IMR-90 (cell line): ENCODE measurements at regions not wholly inside any gene's neighbourhood (a gene's known extent, or its start where the extent isn't known, plus 50 kb on each side); places are given as distances from the start of the nearest gene placed in this dataset.
"Not testable (repeated sequence)": the region's sequence is repeated elsewhere in the genome, so short reads cannot be mapped to it uniquely, and the experiment has no call there.

ENCODE experiments used
- ATAC-seq: fragments of 200-7000 bp; cut with Tn5 transposase; 2 replicates; pipeline ENCODE4 v1.9.1; 2020; ENCODE audit warnings: low read depth, mild to moderate bottlenecking, moderate library complexity
- BruUV-seq: library from RNA; stranded (reverse); fragments of 400-500 nt; replicated peaks from 2 replicates; lab custom pipeline; 2021; lab: Mats Ljungman, UMichigan
- CTCF ChIA-PET: fragments of 300-600 bp; formaldehyde crosslinking; extraction: SDS; loops from one replicate; lab custom pipeline; 2021; ENCODE audit warnings: antibody characterized with exemption; lab: Yijun Ruan, JAX
- POLR2A ChIA-PET: fragments of 300-600 bp; sonication (Branson Sonifier 250); formaldehyde crosslinking; loops from one replicate; lab custom pipeline; 2022; ENCODE audit warnings: antibody characterized with exemption; ENCODE audit not compliant: unreplicated experiment; lab: Charles Lee
- DNase-seq: peaks from one replicate; pipeline ENCODE4 v3.0.0; 2013
- H2AFZ ChIP-seq: replicated peaks from 2 replicates; pipeline ENCODE3; 2013; ENCODE audit warnings: low read length, mild to moderate bottlenecking; ENCODE audit not compliant: poor library complexity
- H2AK5ac ChIP-seq: 2 replicates; pipeline ENCODE4 v1.6.1; 2013; ENCODE audit warnings: low read depth, low read length, inconsistent platforms
- H2AK9ac ChIP-seq: replicated peaks from 2 replicates; pipeline ENCODE3; 2013; ENCODE audit warnings: mild to moderate bottlenecking, low read depth, low read length, moderate library complexity; ENCODE audit not compliant: poor library complexity
- H2BK120ac ChIP-seq: 2 replicates; pipeline ENCODE4 v1.6.1; 2013; ENCODE audit warnings: low read depth, low read length, inconsistent platforms
- H2BK15ac ChIP-seq: 3 replicates; pipeline ENCODE4 v1.6.1; 2013; ENCODE audit warnings: low read depth, low read length, inconsistent platforms
- H2BK20ac ChIP-seq: 2 replicates; pipeline ENCODE4 v1.6.1; 2013; ENCODE audit warnings: low read depth, mild to moderate bottlenecking, inconsistent platforms, low read length, moderate library complexity
- H2BK5ac ChIP-seq: 2 replicates; pipeline ENCODE4 v1.6.1; 2013; ENCODE audit warnings: mild to moderate bottlenecking, low read depth, low read length, inconsistent platforms; ENCODE audit not compliant: poor library complexity, severe bottlenecking
- H3K14ac ChIP-seq: replicated peaks from 2 replicates; pipeline ENCODE4 v1.6.1; 2013; ENCODE audit warnings: low read depth, low read length, inconsistent platforms
- H3K18ac ChIP-seq: 2 replicates; pipeline ENCODE4 v1.6.1; 2013; ENCODE audit warnings: low read depth, low read length, control low read depth
- H3K23ac ChIP-seq: 2 replicates; pipeline ENCODE4 v1.6.1; 2013; ENCODE audit warnings: low read depth, low read length, inconsistent platforms
- H3K27ac ChIP-seq: 2 replicates; pipeline ENCODE4 v1.5.1; 2013; ENCODE audit warnings: mild to moderate bottlenecking, control low read depth, low read length; ENCODE audit not compliant: insufficient read depth
- H3K27me3 ChIP-seq: 2 replicates; pipeline ENCODE4 v1.6.1; 2013; ENCODE audit warnings: low read length; ENCODE audit not compliant: control insufficient read depth, insufficient read depth
- H3K36me3 ChIP-seq: 2 replicates; pipeline ENCODE4 v1.6.1; 2013; ENCODE audit warnings: low read length, mixed read lengths; ENCODE audit not compliant: control insufficient read depth, insufficient read depth
- H3K4ac ChIP-seq: 2 replicates; pipeline ENCODE4 v1.6.1; 2013; ENCODE audit warnings: low read depth, low read length, inconsistent platforms
- H3K4me1 ChIP-seq: 2 replicates; pipeline ENCODE4 v1.6.1; 2013; ENCODE audit warnings: low read length, mixed read lengths; ENCODE audit not compliant: control insufficient read depth, insufficient read depth
- H3K4me2 ChIP-seq: 2 replicates; pipeline ENCODE4 v1.6.1; 2013; ENCODE audit warnings: low read depth, mild to moderate bottlenecking, control low read depth, low read length, moderate library complexity
- H3K4me3 ChIP-seq: 2 replicates; pipeline ENCODE4 v1.5.1; 2013; ENCODE audit warnings: low read depth, mild to moderate bottlenecking, control low read depth, low read length, moderate library complexity; ENCODE audit not compliant: insufficient read depth
- H3K56ac ChIP-seq: 2 replicates; pipeline ENCODE4 v1.6.1; 2013; ENCODE audit warnings: low read length, inconsistent platforms; ENCODE audit not compliant: insufficient read depth; ENCODE audit errors: extremely low read depth
- H3K79me1 ChIP-seq, 2 experiments: 2 replicates each; pipeline ENCODE4 v1.6.1; 2013; ENCODE audit warnings: low read length in 2 of 2, inconsistent platforms in 1 of 2, low read depth in 1 of 2
- H3K9ac ChIP-seq: 2 replicates; pipeline ENCODE4 v1.6.1; 2013; ENCODE audit warnings: low read depth, low read length, control low read depth
- H3K9me1 ChIP-seq: 2 replicates; pipeline ENCODE4 v1.6.1; 2013; ENCODE audit warnings: low read length, inconsistent platforms; ENCODE audit not compliant: insufficient read depth
- H3K9me3 ChIP-seq: 2 replicates; pipeline ENCODE4 v1.6.1; 2013; ENCODE audit warnings: low read length; ENCODE audit not compliant: control insufficient read depth, insufficient read depth
- H4K20me1 ChIP-seq: 2 replicates; pipeline ENCODE4 v1.6.1; 2013; ENCODE audit warnings: low read length, inconsistent platforms; ENCODE audit not compliant: insufficient read depth
- H4K5ac ChIP-seq: 2 replicates; pipeline ENCODE4 v1.6.1; 2013; ENCODE audit warnings: mild to moderate bottlenecking, low read depth, low read length, control low read depth
- H4K8ac ChIP-seq, 2 experiments: 2 replicates each; pipeline ENCODE4 v1.6.1; 2013; ENCODE audit warnings: low read depth in 2 of 2, low read length in 2 of 2, control low read depth in 1 of 2, inconsistent platforms in 1 of 2
- H4K91ac ChIP-seq: 2 replicates; pipeline ENCODE4 v1.6.1; 2013; ENCODE audit warnings: low read depth, low read length, inconsistent platforms; ENCODE audit not compliant: insufficient read depth
- WGBS, 2 experiments: methylation state at CpG; one replicate each; pipeline versions ENCODE4 v1.1.5 to v1.1.7; 2013; ENCODE audit warnings: missing lambda C conversion rate in 2 of 2; ENCODE audit not compliant: insufficient read length in 1 of 2; ENCODE audit errors: extremely low coverage in 2 of 2; 5-methylcytosine and 5-hydroxymethylcytosine counted together
- dilution Hi-C: fragments of 300-500 bp; cut with HindIII; formaldehyde crosslinking; loops from one replicate; pipeline ENCODE4 v1.14.3; 2018; ENCODE audit warnings: low sequenced_read_pairs; ENCODE audit not compliant: unreplicated experiment
- in situ Hi-C: fragments of 300-500 bp; cut with MboI; formaldehyde crosslinking; loops from 3 replicates; pipeline ENCODE4 v1.14.3; 2019; ENCODE audit warnings: low sequenced_read_pairs, inconsistent platforms, mixed read lengths
- intact Hi-C: fragments of 100-400 bp; cut with micrococcal nuclease; formaldehyde crosslinking; loops from 2 replicates; pipeline ENCODE4 v1.10.0; 2022

DNA sequence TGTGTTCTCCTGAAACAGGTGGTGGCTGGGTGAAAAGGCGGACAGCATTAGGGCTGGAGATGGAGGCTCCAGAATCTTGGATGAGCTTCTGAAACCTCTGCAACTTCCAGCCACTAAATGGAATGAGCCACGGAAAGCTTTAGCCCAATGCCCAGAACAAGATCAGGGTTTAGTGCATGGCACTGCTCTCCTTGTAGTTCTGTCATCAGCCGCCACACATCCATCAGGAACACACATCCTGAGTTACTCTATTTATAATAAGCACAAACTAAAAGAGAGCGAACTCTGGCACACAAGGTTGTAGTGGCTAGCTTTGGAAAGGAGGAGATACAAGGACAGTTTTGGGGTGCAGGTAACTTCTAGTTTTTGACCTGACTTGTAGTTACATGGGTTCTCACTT, 93.0 kb downstream of the NAPG start:
- intact Hi-C loops, H3K79me1 ChIP-seq, H4K5ac ChIP-seq, H2BK20ac ChIP-seq, CTCF ChIA-PET, ATAC-seq, H2BK120ac ChIP-seq, H2BK5ac ChIP-seq, H2BK15ac ChIP-seq, H4K8ac ChIP-seq, H3K56ac ChIP-seq, DNase-seq, H3K18ac ChIP-seq, H3K9me3 ChIP-seq, H3K27me3 ChIP-seq, POLR2A ChIA-PET, BruUV-seq, in situ Hi-C loops, H3K23ac ChIP-seq, H3K36me3 ChIP-seq, H3K9me1 ChIP-seq, H3K9ac ChIP-seq, H4K20me1 ChIP-seq, H2AFZ ChIP-seq, H3K4me2 ChIP-seq, H3K4me3 ChIP-seq, H2AK5ac ChIP-seq, H2AK9ac ChIP-seq, H3K4ac ChIP-seq, H3K27ac ChIP-seq, H3K14ac ChIP-seq, H4K91ac ChIP-seq, H3K4me1 ChIP-seq, dilution Hi-C loops: not testable (repeated sequence)
- WGBS, 2 experiments = no CpG with 5 or more reads among the region's 4 CpGs

DNA sequence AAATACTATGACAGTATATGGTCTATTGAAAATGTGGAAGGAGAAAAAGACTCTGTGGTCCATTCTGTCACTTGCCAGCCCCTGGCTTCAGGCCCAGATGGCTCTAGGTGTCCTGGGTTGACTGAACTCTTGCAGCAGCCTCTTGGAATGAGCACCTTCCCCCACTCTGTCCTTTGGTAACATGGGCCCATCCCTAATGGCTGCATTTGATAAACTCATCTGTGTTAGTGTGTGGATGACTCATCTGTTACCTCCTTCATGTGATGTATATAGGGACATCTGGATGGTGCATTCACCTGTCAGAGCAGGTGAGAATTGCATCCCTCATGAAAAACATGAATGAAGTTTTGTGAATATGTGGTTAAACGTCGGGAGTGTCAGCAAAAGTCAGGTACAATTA, 93.5 kb downstream of the NAPG start:
- WGBS, 2 experiments = no CpG with 5 or more reads among the region's 2 CpGs
- H3K9me3 ChIP-seq, H3K9ac ChIP-seq, H3K4me1 ChIP-seq, H2AFZ ChIP-seq, intact Hi-C loops, H2BK15ac ChIP-seq, H3K9me1 ChIP-seq, dilution Hi-C loops, H3K27ac ChIP-seq, H4K8ac ChIP-seq, H2BK20ac ChIP-seq, H2BK120ac ChIP-seq, H4K91ac ChIP-seq, H3K4me2 ChIP-seq, BruUV-seq, H2AK5ac ChIP-seq, H3K56ac ChIP-seq, H3K27me3 ChIP-seq, H3K79me1 ChIP-seq, CTCF ChIA-PET, H4K20me1 ChIP-seq, H2BK5ac ChIP-seq, H3K4me3 ChIP-seq, H3K4ac ChIP-seq, H3K36me3 ChIP-seq, H4K5ac ChIP-seq, POLR2A ChIA-PET, DNase-seq, H3K23ac ChIP-seq, H2AK9ac ChIP-seq, H3K14ac ChIP-seq, in situ Hi-C loops, ATAC-seq, H3K18ac ChIP-seq: not testable (repeated sequence)
